VCaP (cell line): ENCODE measurements at regions not wholly inside any gene's neighbourhood (a gene's known extent, or its start where the extent isn't known, plus 50 kb on each side); places are given as distances from the start of the nearest gene placed in this dataset.

Source experiments
- H3K27ac ChIP-seq: fragments of 450-650 bp; 2 replicates; pipeline ENCODE4 v1.5.1; 2017
- TF ChIP-seq, protein P1 (sequence below): fragments of 450-650 bp; conservative IDR thresholded peaks from 2 replicates; pipeline ENCODE4 v1.5.1; 2017; ENCODE audit warnings: mild to moderate bottlenecking, moderate library complexity

DNA sequence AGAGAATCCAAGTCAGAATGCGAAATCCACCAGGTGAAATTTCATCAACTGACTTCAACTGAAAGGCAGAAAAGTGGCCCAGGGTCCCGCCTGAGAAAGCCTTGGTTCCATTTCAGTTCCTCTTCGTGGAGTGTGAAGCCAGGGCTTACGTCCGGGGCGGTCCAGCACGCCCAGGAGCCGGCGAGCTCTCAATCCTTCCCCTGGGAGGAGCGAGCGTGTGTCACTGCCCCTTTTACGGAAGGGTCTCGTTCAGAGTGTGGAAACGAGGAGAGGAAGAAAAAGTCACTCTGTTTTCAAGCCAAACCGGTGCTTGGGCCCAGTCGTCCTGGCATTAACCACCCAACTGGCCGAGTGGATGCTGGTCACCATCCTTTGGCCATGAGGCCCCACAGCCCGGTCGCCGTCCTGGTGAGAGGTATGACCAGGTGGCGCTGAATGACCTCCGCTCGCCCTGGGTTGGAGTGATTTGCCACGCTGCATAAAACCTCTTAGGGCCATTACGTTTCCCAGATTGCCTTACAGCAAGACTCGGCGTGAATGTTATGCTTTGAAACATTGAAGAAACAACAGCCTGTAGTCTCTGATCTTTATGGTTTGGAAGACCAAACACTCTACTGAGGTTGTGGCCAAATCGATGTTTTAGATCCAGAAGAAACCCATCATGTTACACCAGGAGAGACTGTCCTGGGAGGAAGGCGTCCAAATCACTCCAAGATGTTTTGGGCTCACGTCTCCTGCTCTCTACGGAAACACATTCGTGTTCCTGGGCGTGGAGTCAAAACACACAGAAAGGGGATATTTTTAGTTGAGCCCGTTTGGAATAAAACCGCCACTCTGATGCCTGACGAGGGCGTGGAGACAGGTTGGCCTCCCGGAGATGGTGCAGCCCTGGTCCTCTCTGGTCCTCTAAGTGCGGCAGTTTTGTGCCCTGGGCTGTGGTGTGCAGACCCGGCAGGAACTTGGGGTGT lies 93.6 kb upstream of the ACTRT2 start:
- H3K27ac ChIP-seq, result no peak overlapping the region
- TF ChIP-seq, protein P1, sequence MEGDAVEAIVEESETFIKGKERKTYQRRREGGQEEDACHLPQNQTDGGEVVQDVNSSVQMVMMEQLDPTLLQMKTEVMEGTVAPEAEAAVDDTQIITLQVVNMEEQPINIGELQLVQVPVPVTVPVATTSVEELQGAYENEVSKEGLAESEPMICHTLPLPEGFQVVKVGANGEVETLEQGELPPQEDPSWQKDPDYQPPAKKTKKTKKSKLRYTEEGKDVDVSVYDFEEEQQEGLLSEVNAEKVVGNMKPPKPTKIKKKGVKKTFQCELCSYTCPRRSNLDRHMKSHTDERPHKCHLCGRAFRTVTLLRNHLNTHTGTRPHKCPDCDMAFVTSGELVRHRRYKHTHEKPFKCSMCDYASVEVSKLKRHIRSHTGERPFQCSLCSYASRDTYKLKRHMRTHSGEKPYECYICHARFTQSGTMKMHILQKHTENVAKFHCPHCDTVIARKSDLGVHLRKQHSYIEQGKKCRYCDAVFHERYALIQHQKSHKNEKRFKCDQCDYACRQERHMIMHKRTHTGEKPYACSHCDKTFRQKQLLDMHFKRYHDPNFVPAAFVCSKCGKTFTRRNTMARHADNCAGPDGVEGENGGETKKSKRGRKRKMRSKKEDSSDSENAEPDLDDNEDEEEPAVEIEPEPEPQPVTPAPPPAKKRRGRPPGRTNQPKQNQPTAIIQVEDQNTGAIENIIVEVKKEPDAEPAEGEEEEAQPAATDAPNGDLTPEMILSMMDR, result no peak

DNA sequence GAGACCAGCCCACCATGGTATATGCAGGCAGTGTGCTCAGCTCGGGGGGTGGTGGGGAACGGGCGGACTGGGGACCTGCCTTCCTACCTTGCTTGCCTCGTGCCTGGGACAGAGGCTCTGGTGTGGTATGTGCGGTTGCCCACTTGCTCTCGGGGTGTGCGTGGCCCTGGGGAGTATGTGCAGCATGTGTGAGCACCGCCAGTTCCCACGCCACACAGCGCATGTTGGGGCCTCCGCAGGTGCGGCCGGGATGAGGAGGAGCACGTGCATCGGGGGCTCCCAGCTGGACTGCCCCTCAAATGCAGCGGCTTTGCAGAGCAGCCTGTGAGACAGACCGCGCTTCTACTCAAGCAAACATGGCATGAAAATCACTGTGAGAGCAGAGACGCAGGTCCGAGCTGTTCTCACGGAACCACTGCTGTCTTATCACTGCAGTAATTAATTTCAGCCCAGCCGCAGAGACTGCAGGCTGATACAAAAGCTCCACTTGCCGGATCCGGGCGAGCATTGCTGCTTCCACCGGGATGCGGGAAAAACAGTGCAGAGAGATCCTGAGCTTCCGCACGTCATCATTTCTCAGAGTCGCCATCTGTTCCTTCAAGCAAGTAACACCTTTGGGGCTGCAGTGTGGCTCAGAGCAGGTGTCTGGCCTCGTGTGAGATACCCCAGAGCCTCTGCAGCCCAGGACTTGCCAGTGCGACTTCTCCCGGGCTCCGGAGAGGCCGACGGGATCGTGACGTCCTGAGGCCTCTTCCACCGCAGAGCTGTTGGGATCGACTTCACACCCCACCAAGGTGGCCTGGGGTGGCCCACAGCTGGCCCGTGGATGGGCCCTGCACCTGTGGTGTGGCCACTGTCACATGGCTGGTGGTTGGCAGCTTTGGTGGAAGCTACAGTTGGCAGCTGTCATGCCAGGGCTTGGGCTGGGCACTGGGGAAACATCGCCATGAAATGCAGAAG lies 92.6 kb upstream of the ACTRT2 start:
- TF ChIP-seq, protein P1, result no peak
- no peak overlapping the region for H3K27ac ChIP-seq

GRCh38 chr1:2929335-2929734 lies 91.9 kb upstream of the ACTRT2 start:
- TF ChIP-seq, protein P1, result no peak

GRCh38 chr1:2930016-2930815 lies 91.1 kb upstream of the ACTRT2 start:
- no peak overlapping the region for H3K27ac ChIP-seq
- TF ChIP-seq, protein P1, result no peak

More at GRCh38 chr1:2929335-2929734, 91.9 kb upstream of the ACTRT2 start:
- no peak overlapping the region for H3K27ac ChIP-seq

DNA sequence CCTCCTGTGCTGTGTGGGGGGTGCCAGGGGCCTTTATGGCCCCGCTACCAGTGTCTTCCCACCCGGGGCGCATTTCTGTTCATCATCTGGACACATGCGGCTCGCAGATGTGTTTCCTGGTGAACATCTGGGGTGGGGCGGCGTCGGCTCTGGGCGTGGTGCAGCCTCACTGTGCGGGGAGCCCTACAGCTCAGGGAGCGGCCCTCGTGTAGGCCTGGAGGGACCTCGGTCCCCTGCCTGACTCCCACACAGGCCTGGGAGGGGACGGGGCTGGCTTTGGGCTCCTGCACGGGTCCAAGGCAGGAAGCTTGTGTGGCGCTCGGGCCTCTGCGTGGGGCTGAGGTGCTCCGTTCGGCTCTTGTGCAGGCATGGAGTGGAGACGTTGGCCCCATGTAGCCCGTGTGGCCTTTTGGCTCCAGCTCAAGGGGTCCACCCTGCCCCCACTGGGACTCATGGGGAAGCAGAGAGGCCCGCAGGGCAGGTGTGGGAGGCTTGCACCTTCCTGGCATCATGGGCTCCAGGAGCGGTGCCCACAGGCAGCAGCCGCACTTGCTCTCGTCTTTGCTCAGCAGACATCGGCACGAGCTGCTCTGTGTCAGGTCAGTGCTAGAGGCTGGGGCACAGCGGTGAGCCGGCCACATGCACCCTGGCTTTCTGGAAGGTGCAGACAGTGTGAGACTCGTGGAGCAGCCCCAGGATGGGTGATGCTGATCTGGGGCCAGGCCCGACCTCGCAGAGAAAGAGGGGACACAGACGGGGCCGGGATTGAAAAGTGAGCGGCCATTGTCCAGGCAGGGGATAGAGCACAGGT lies 90.1 kb upstream of the ACTRT2 start:
- TF ChIP-seq, protein P1, result no peak
- H3K27ac ChIP-seq, result no peak overlapping the region

- TF ChIP-seq, protein P1, result no peak
- no peak overlapping the region for H3K27ac ChIP-seq
These were observed 89.4 kb upstream of the ACTRT2 start for GRCh38 chr1:2931724-2932401.
